H9 (cell line): ENCODE measurements at regions not wholly inside any gene's neighbourhood (a gene's known extent, or its start where the extent isn't known, plus 50 kb on each side); places are given as distances from the start of the nearest gene placed in this dataset.

ENCODE experiments used
- DNase-seq: peaks from one replicate; pipeline ENCODE4 v3.0.0-alpha.2; 2017
- H2AFZ ChIP-seq: one replicate; pipeline ENCODE4 v1.6.1; 2013; ENCODE audit warnings: mild to moderate bottlenecking, low read length, control low read depth, moderate library complexity
- H2AK5ac ChIP-seq: 2 replicates; pipeline ENCODE4 v1.6.1; 2013; ENCODE audit warnings: low read length, control low read depth, mixed read lengths; ENCODE audit not compliant: insufficient read length
- H2BK120ac ChIP-seq: one replicate; pipeline ENCODE4 v1.6.1; 2013; ENCODE audit warnings: low read depth, mild to moderate bottlenecking, low read length, control low read depth, inconsistent platforms; ENCODE audit not compliant: poor library complexity, severe bottlenecking
- H2BK12ac ChIP-seq: 2 replicates; pipeline ENCODE4 v1.6.1; 2013; ENCODE audit warnings: low read length, control low read depth, mixed read lengths, low read depth; ENCODE audit not compliant: insufficient read length
- H2BK15ac ChIP-seq: 2 replicates; pipeline ENCODE4 v1.6.1; 2013; ENCODE audit warnings: low read depth, low read length, control low read depth
- H2BK20ac ChIP-seq: one replicate; pipeline ENCODE4 v1.6.1; 2013; ENCODE audit warnings: low read depth, mild to moderate bottlenecking, low read length, control low read depth, inconsistent platforms; ENCODE audit not compliant: poor library complexity, severe bottlenecking
- H2BK5ac ChIP-seq: 2 replicates; pipeline ENCODE4 v1.6.1; 2013; ENCODE audit warnings: low read length, control low read depth, mixed read lengths; ENCODE audit not compliant: insufficient read length
- H3K14ac ChIP-seq: 2 replicates; pipeline ENCODE4 v1.6.1; 2013; ENCODE audit warnings: low read length, control low read depth; ENCODE audit not compliant: insufficient read depth
- H3K18ac ChIP-seq: 2 replicates; pipeline ENCODE4 v1.6.1; 2013; ENCODE audit warnings: low read depth, mild to moderate bottlenecking, mixed read lengths, low read length, control low read depth; ENCODE audit not compliant: insufficient read length
- H3K23ac ChIP-seq: 2 replicates; pipeline ENCODE4 v1.6.1; 2013; ENCODE audit warnings: low read length, control low read depth, mixed read lengths, low read depth; ENCODE audit not compliant: insufficient read length
- H3K23me2 ChIP-seq: 2 replicates; pipeline ENCODE4 v1.6.1; 2013; ENCODE audit warnings: low read depth, mild to moderate bottlenecking, mixed read lengths, low read length, control low read depth; ENCODE audit not compliant: insufficient read length, poor library complexity, severe bottlenecking
- H3K27ac ChIP-seq: 2 replicates; pipeline ENCODE4 v1.5.1; 2013; ENCODE audit warnings: low read length, control low read depth, mixed read lengths, low read depth; ENCODE audit not compliant: insufficient read length
- H3K27me3 ChIP-seq: 2 replicates; pipeline ENCODE4 v1.6.1; 2013; ENCODE audit warnings: low read length, control low read depth, inconsistent platforms; ENCODE audit not compliant: insufficient read depth
- H3K4ac ChIP-seq: 2 replicates; pipeline ENCODE4 v1.6.1; 2013; ENCODE audit warnings: low read depth, mild to moderate bottlenecking, control low read depth, inconsistent platforms, low read length, moderate library complexity
- H3K4me1 ChIP-seq: 2 replicates; pipeline ENCODE4 v1.6.1; 2013; ENCODE audit warnings: low read length, control low read depth, inconsistent platforms; ENCODE audit not compliant: insufficient read depth
- H3K4me2 ChIP-seq: 2 replicates; pipeline ENCODE4 v1.6.1; 2013; ENCODE audit warnings: low read length, control low read depth, mixed read lengths; ENCODE audit not compliant: insufficient read length, insufficient read depth
- H3K56ac ChIP-seq: 2 replicates; pipeline ENCODE4 v1.6.1; 2013; ENCODE audit warnings: low read depth, mild to moderate bottlenecking, mixed read lengths, low read length, control low read depth; ENCODE audit not compliant: insufficient read length
- H3K79me1 ChIP-seq: 2 replicates; pipeline ENCODE4 v1.6.1; 2013; ENCODE audit warnings: low read depth, mild to moderate bottlenecking, moderate library complexity, low read length, control low read depth, inconsistent platforms; ENCODE audit not compliant: insufficient read depth, poor library complexity, severe bottlenecking
- H3K79me2 ChIP-seq: 2 replicates; pipeline ENCODE4 v1.6.1; 2013; ENCODE audit warnings: low read length, control low read depth, inconsistent platforms; ENCODE audit not compliant: insufficient read depth
- H3K9ac ChIP-seq: 2 replicates; pipeline ENCODE4 v1.6.1; 2013; ENCODE audit warnings: low read length, control low read depth, mixed read lengths; ENCODE audit not compliant: insufficient read length; ENCODE audit errors: extremely low read depth
- H3K9me3 ChIP-seq: one replicate; pipeline ENCODE4 v1.6.1; 2013; ENCODE audit warnings: low read depth, low read length, inconsistent platforms; ENCODE audit not compliant: control insufficient read depth
- H3T11ph ChIP-seq: one replicate; pipeline ENCODE4 v1.6.1; 2013; ENCODE audit warnings: mild to moderate bottlenecking, low read length, control low read depth, inconsistent platforms
- H4K20me1 ChIP-seq: one replicate; pipeline ENCODE4 v1.6.1; 2013; ENCODE audit not compliant: control insufficient read depth, insufficient read length, insufficient read depth
- H4K5ac ChIP-seq: 2 replicates; pipeline ENCODE4 v1.6.1; 2013; ENCODE audit warnings: low read depth, mild to moderate bottlenecking, mixed read lengths, low read length, control low read depth; ENCODE audit not compliant: insufficient read length
- H4K8ac ChIP-seq: replicated peaks from 2 replicates; pipeline ENCODE4 v1.6.1; 2013; ENCODE audit warnings: low read length, control low read depth, mixed read lengths, low read depth; ENCODE audit not compliant: insufficient read length
- H4K91ac ChIP-seq: 2 replicates; pipeline ENCODE4 v1.6.1; 2013; ENCODE audit warnings: low read depth, mild to moderate bottlenecking, moderate library complexity, mixed read lengths, low read length, control low read depth; ENCODE audit not compliant: insufficient read length
- H3K27ac Mint-ChIP-seq, 3 experiments: 2 replicates in 2 of 3; 3 replicates in 1 of 3; pipeline ENCODE4 v1.8.0; 2020 to 2021; ENCODE audit warnings: mixed read lengths in 3 of 3, mild to moderate bottlenecking in 1 of 3, moderate library complexity in 1 of 3
- H3K27me3 Mint-ChIP-seq: 2 replicates; pipeline ENCODE4 v1.8.0; 2021; ENCODE audit warnings: low read depth, mild to moderate bottlenecking, moderate library complexity, mixed read lengths
- H3K36me3 Mint-ChIP-seq, 3 experiments: 2 replicates in 2 of 3; 3 replicates in 1 of 3; pipeline ENCODE4 v1.8.0; 2020 to 2021; ENCODE audit warnings: low read depth in 3 of 3, mixed read lengths in 3 of 3; ENCODE audit not compliant: insufficient read depth in 1 of 3
- H3K4me1 Mint-ChIP-seq, 2 experiments: 2 replicates each; pipeline ENCODE4 v1.8.0; 2020; ENCODE audit warnings: mixed read lengths in 2 of 2
- H3K4me3 Mint-ChIP-seq, 2 experiments: 2 replicates in 1 of 2; 3 replicates in 1 of 2; pipeline ENCODE4 v1.8.0; 2020 to 2021; ENCODE audit warnings: mild to moderate bottlenecking in 2 of 2, mixed read lengths in 2 of 2, moderate library complexity in 1 of 2
- H3K9me3 Mint-ChIP-seq, 2 experiments: 2 replicates in 1 of 2; 3 replicates in 1 of 2; pipeline ENCODE4 v1.8.0; 2020; ENCODE audit warnings: mild to moderate bottlenecking in 2 of 2, mixed read lengths in 2 of 2, moderate library complexity in 1 of 2
- CTCF ChIP-seq: fragments of 200-600 bp; sonication (generic); conservative IDR thresholded peaks from 3 replicates; pipeline ENCODE4 v1.8.0; 2021; ENCODE audit warnings: antibody characterized with exemption, mild to moderate bottlenecking
- WGBS: extraction: QIAGEN DNeasy Blood & Tissue Kit; methylation state at CpG from one replicate; pipeline ENCODE4 v1.1.7; 2013; ENCODE audit warnings: missing lambda C conversion rate, low lambda C conversion rate, mixed read lengths; ENCODE audit not compliant: insufficient read length; ENCODE audit errors: extremely low coverage; 5-methylcytosine and 5-hydroxymethylcytosine counted together

- Histone ChIP-seq H2BK5ac (no peak overlapping the region), H3K18ac (no peak overlapping the region), H3K4ac (no peak overlapping the region), H3K79me1 (no peaks in the 10 kb centered on the region), H3K4me1 (peaks cover 1% of the 10 kb centered on the region; the same call in 1 of the 2 replicates), H2BK15ac (no peak overlapping the region), H2BK120ac (no peak overlapping the region), H3K27ac (no peak overlapping the region), H3K9ac (no peak overlapping the region), H2BK12ac (no peak overlapping the region), H4K20me1 (no peaks in the 10 kb centered on the region), H3K56ac (no peak overlapping the region), H2AK5ac (no peak overlapping the region), H2BK20ac (no peak overlapping the region), H3T11ph (no peak overlapping the region), H2AFZ (no peak overlapping the region), H4K5ac (no peak overlapping the region), H3K79me2 (no peaks in the 10 kb centered on the region), H3K4me2 (no peak overlapping the region), H3K14ac (no peak overlapping the region), H4K91ac (no peak overlapping the region), H4K8ac (no peak overlapping the region), H3K23ac (no peak overlapping the region), H3K23me2 (no peaks in the 10 kb centered on the region), H3K27me3 (no peaks in the 10 kb centered on the region), H3K9me3 (no peaks in the 10 kb centered on the region)
- DNase-seq: no peak
- H3K27ac Mint-ChIP-seq: no peak overlapping the region
- WGBS: no CpG with 5 or more reads among the region's 4 CpGs
- no peaks in the 10 kb centered on the region for H3K36me3 Mint-ChIP-seq
- no peak overlapping the region for H3K4me3 Mint-ChIP-seq
- no peaks in the 10 kb centered on the region for H3K9me3 Mint-ChIP-seq
- no peak for TF ChIP-seq CTCF
- H3K4me1 Mint-ChIP-seq: peaks cover 16 to 19% of the 10 kb centered on the region in 2 experiments
- no peaks in the 10 kb centered on the region for H3K27me3 Mint-ChIP-seq
These were observed 1040.4 kb upstream of the WWC1 start for GRCh38 chr5:167250996-167251395.
